H9 (cell line): ENCODE measurements at regions not wholly inside any gene's neighbourhood (a gene's known extent, or its start where the extent isn't known, plus 50 kb on each side); places are given as distances from the start of the nearest gene placed in this dataset.

ENCODE experiments used
- DNase-seq: peaks from one replicate; pipeline ENCODE4 v3.0.0-alpha.2; 2017
- H2AFZ ChIP-seq: one replicate; pipeline ENCODE4 v1.6.1; 2013; ENCODE audit warnings: mild to moderate bottlenecking, low read length, control low read depth, moderate library complexity
- H2AK5ac ChIP-seq: 2 replicates; pipeline ENCODE4 v1.6.1; 2013; ENCODE audit warnings: low read length, control low read depth, mixed read lengths; ENCODE audit not compliant: insufficient read length
- H2BK120ac ChIP-seq: one replicate; pipeline ENCODE4 v1.6.1; 2013; ENCODE audit warnings: low read depth, mild to moderate bottlenecking, low read length, control low read depth, inconsistent platforms; ENCODE audit not compliant: poor library complexity, severe bottlenecking
- H2BK12ac ChIP-seq: 2 replicates; pipeline ENCODE4 v1.6.1; 2013; ENCODE audit warnings: low read length, control low read depth, mixed read lengths, low read depth; ENCODE audit not compliant: insufficient read length
- H2BK15ac ChIP-seq: 2 replicates; pipeline ENCODE4 v1.6.1; 2013; ENCODE audit warnings: low read depth, low read length, control low read depth
- H2BK20ac ChIP-seq: one replicate; pipeline ENCODE4 v1.6.1; 2013; ENCODE audit warnings: low read depth, mild to moderate bottlenecking, low read length, control low read depth, inconsistent platforms; ENCODE audit not compliant: poor library complexity, severe bottlenecking
- H2BK5ac ChIP-seq: 2 replicates; pipeline ENCODE4 v1.6.1; 2013; ENCODE audit warnings: low read length, control low read depth, mixed read lengths; ENCODE audit not compliant: insufficient read length
- H3K14ac ChIP-seq: 2 replicates; pipeline ENCODE4 v1.6.1; 2013; ENCODE audit warnings: low read length, control low read depth; ENCODE audit not compliant: insufficient read depth
- H3K18ac ChIP-seq: 2 replicates; pipeline ENCODE4 v1.6.1; 2013; ENCODE audit warnings: low read depth, mild to moderate bottlenecking, mixed read lengths, low read length, control low read depth; ENCODE audit not compliant: insufficient read length
- H3K23ac ChIP-seq: 2 replicates; pipeline ENCODE4 v1.6.1; 2013; ENCODE audit warnings: low read length, control low read depth, mixed read lengths, low read depth; ENCODE audit not compliant: insufficient read length
- H3K23me2 ChIP-seq: 2 replicates; pipeline ENCODE4 v1.6.1; 2013; ENCODE audit warnings: low read depth, mild to moderate bottlenecking, mixed read lengths, low read length, control low read depth; ENCODE audit not compliant: insufficient read length, poor library complexity, severe bottlenecking
- H3K27ac ChIP-seq: 2 replicates; pipeline ENCODE4 v1.5.1; 2013; ENCODE audit warnings: low read length, control low read depth, mixed read lengths, low read depth; ENCODE audit not compliant: insufficient read length
- H3K27me3 ChIP-seq: 2 replicates; pipeline ENCODE4 v1.6.1; 2013; ENCODE audit warnings: low read length, control low read depth, inconsistent platforms; ENCODE audit not compliant: insufficient read depth
- H3K4ac ChIP-seq: 2 replicates; pipeline ENCODE4 v1.6.1; 2013; ENCODE audit warnings: low read depth, mild to moderate bottlenecking, control low read depth, inconsistent platforms, low read length, moderate library complexity
- H3K4me1 ChIP-seq: 2 replicates; pipeline ENCODE4 v1.6.1; 2013; ENCODE audit warnings: low read length, control low read depth, inconsistent platforms; ENCODE audit not compliant: insufficient read depth
- H3K4me2 ChIP-seq: 2 replicates; pipeline ENCODE4 v1.6.1; 2013; ENCODE audit warnings: low read length, control low read depth, mixed read lengths; ENCODE audit not compliant: insufficient read length, insufficient read depth
- H3K56ac ChIP-seq: 2 replicates; pipeline ENCODE4 v1.6.1; 2013; ENCODE audit warnings: low read depth, mild to moderate bottlenecking, mixed read lengths, low read length, control low read depth; ENCODE audit not compliant: insufficient read length
- H3K79me1 ChIP-seq: 2 replicates; pipeline ENCODE4 v1.6.1; 2013; ENCODE audit warnings: low read depth, mild to moderate bottlenecking, moderate library complexity, low read length, control low read depth, inconsistent platforms; ENCODE audit not compliant: insufficient read depth, poor library complexity, severe bottlenecking
- H3K79me2 ChIP-seq: 2 replicates; pipeline ENCODE4 v1.6.1; 2013; ENCODE audit warnings: low read length, control low read depth, inconsistent platforms; ENCODE audit not compliant: insufficient read depth
- H3K9ac ChIP-seq: 2 replicates; pipeline ENCODE4 v1.6.1; 2013; ENCODE audit warnings: low read length, control low read depth, mixed read lengths; ENCODE audit not compliant: insufficient read length; ENCODE audit errors: extremely low read depth
- H3K9me3 ChIP-seq: one replicate; pipeline ENCODE4 v1.6.1; 2013; ENCODE audit warnings: low read depth, low read length, inconsistent platforms; ENCODE audit not compliant: control insufficient read depth
- H3T11ph ChIP-seq: one replicate; pipeline ENCODE4 v1.6.1; 2013; ENCODE audit warnings: mild to moderate bottlenecking, low read length, control low read depth, inconsistent platforms
- H4K20me1 ChIP-seq: one replicate; pipeline ENCODE4 v1.6.1; 2013; ENCODE audit not compliant: control insufficient read depth, insufficient read length, insufficient read depth
- H4K5ac ChIP-seq: 2 replicates; pipeline ENCODE4 v1.6.1; 2013; ENCODE audit warnings: low read depth, mild to moderate bottlenecking, mixed read lengths, low read length, control low read depth; ENCODE audit not compliant: insufficient read length
- H4K8ac ChIP-seq: replicated peaks from 2 replicates; pipeline ENCODE4 v1.6.1; 2013; ENCODE audit warnings: low read length, control low read depth, mixed read lengths, low read depth; ENCODE audit not compliant: insufficient read length
- H4K91ac ChIP-seq: 2 replicates; pipeline ENCODE4 v1.6.1; 2013; ENCODE audit warnings: low read depth, mild to moderate bottlenecking, moderate library complexity, mixed read lengths, low read length, control low read depth; ENCODE audit not compliant: insufficient read length
- H3K27ac Mint-ChIP-seq, 3 experiments: 2 replicates in 2 of 3; 3 replicates in 1 of 3; pipeline ENCODE4 v1.8.0; 2020 to 2021; ENCODE audit warnings: mixed read lengths in 3 of 3, mild to moderate bottlenecking in 1 of 3, moderate library complexity in 1 of 3
- H3K27me3 Mint-ChIP-seq: 2 replicates; pipeline ENCODE4 v1.8.0; 2021; ENCODE audit warnings: low read depth, mild to moderate bottlenecking, moderate library complexity, mixed read lengths
- H3K36me3 Mint-ChIP-seq, 3 experiments: 2 replicates in 2 of 3; 3 replicates in 1 of 3; pipeline ENCODE4 v1.8.0; 2020 to 2021; ENCODE audit warnings: low read depth in 3 of 3, mixed read lengths in 3 of 3; ENCODE audit not compliant: insufficient read depth in 1 of 3
- H3K4me1 Mint-ChIP-seq, 2 experiments: 2 replicates each; pipeline ENCODE4 v1.8.0; 2020; ENCODE audit warnings: mixed read lengths in 2 of 2
- H3K4me3 Mint-ChIP-seq, 2 experiments: 2 replicates in 1 of 2; 3 replicates in 1 of 2; pipeline ENCODE4 v1.8.0; 2020 to 2021; ENCODE audit warnings: mild to moderate bottlenecking in 2 of 2, mixed read lengths in 2 of 2, moderate library complexity in 1 of 2
- H3K9me3 Mint-ChIP-seq, 2 experiments: 2 replicates in 1 of 2; 3 replicates in 1 of 2; pipeline ENCODE4 v1.8.0; 2020; ENCODE audit warnings: mild to moderate bottlenecking in 2 of 2, mixed read lengths in 2 of 2, moderate library complexity in 1 of 2
- CTCF ChIP-seq: fragments of 200-600 bp; sonication (generic); conservative IDR thresholded peaks from 3 replicates; pipeline ENCODE4 v1.8.0; 2021; ENCODE audit warnings: antibody characterized with exemption, mild to moderate bottlenecking
- WGBS: extraction: QIAGEN DNeasy Blood & Tissue Kit; methylation state at CpG from one replicate; pipeline ENCODE4 v1.1.7; 2013; ENCODE audit warnings: missing lambda C conversion rate, low lambda C conversion rate, mixed read lengths; ENCODE audit not compliant: insufficient read length; ENCODE audit errors: extremely low coverage; 5-methylcytosine and 5-hydroxymethylcytosine counted together

GRCh38 chr10:25817200-25817599 lies 116.8 kb upstream of the MYO3A start:
- H3K27ac Mint-ChIP-seq = no peak overlapping the region

More at GRCh38 chr10:25817200-25817599, 116.8 kb upstream of the MYO3A start:
- H2AK5ac ChIP-seq = no peak overlapping the region
- Mint-ChIP-seq H3K4me1 (peaks cover 34 to 40% of the 10 kb centered on the region in 2 experiments), H3K4me3 (no peak overlapping the region), H3K27me3 (no peaks in the 10 kb centered on the region), H3K36me3 (peaks cover 0 to 5% (median 0%) of the 10 kb centered on the region in 3 experiments; a peak in 1 of 7 replicates), H3K9me3 (peaks cover 0 to 3% of the 10 kb centered on the region in 2 experiments; a peak in 3 of 5 replicates)
- H3K27ac ChIP-seq = no peak overlapping the region
- WGBS = no CpG with 5 or more reads among the region's 1 CpG
- no peak overlapping the region for H2BK15ac ChIP-seq
- no peak for TF ChIP-seq CTCF
- H3K18ac ChIP-seq = no peak overlapping the region
- H3K27me3 ChIP-seq = no peaks in the 10 kb centered on the region
- H2BK12ac ChIP-seq = no peak overlapping the region
- DNase-seq = no peak
- H3K9me3 ChIP-seq = no peaks in the 10 kb centered on the region
- H2BK20ac ChIP-seq = no peak overlapping the region
- H3K9ac ChIP-seq = no peak overlapping the region
- H3K23me2 ChIP-seq = no peaks in the 10 kb centered on the region
- no peak overlapping the region for H3K56ac ChIP-seq
- no peak overlapping the region for H4K8ac ChIP-seq
- no peaks in the 10 kb centered on the region for H3K79me1 ChIP-seq
- H3K4me1 ChIP-seq = no peaks in the 10 kb centered on the region; the same call in 1 of the 2 replicates
- no peak overlapping the region for H3K4me2 ChIP-seq
- no peak overlapping the region for H3T11ph ChIP-seq
- no peak overlapping the region for H3K4ac ChIP-seq
- no peak overlapping the region for H2AFZ ChIP-seq
- H3K79me2 ChIP-seq = no peaks in the 10 kb centered on the region
- no peaks in the 10 kb centered on the region for H4K20me1 ChIP-seq
- no peak overlapping the region for H4K91ac ChIP-seq
- H4K5ac ChIP-seq = no peak overlapping the region
- no peak overlapping the region for H3K23ac ChIP-seq
- no peak overlapping the region for H2BK5ac ChIP-seq
- no peak overlapping the region for H2BK120ac ChIP-seq
- no peak overlapping the region for H3K14ac ChIP-seq
